Smooth muscle cell (in vitro differentiated cells): ENCODE measurements at regions not wholly inside any gene's neighbourhood (a gene's known extent, or its start where the extent isn't known, plus 50 kb on each side); places are given as distances from the start of the nearest gene placed in this dataset.

ENCODE experiments used
- DNase-seq: peaks from one replicate; lab custom pipeline; 2025; ENCODE audit not compliant: unreplicated experiment; lab: John Stamatoyannopoulos, UW
- H2AFZ ChIP-seq: fragments of 200-600 bp; sonication (generic); 2 replicates; pipeline ENCODE4 v1.6.0; 2016; ENCODE audit warnings: antibody characterized with exemption, low read depth, mild to moderate bottlenecking
- H3F3A ChIP-seq: fragments of 200-600 bp; sonication (generic); 2 replicates; pipeline ENCODE4 v1.6.0; 2017; ENCODE audit warnings: antibody characterized with exemption, low read depth
- H3K27ac ChIP-seq: fragments of 200-600 bp; sonication (generic); 2 replicates; pipeline ENCODE4 v1.5.1; 2016; ENCODE audit warnings: low read depth, mild to moderate bottlenecking
- H3K27me3 ChIP-seq: fragments of 200-600 bp; sonication (generic); 2 replicates; pipeline ENCODE4 v1.6.1; 2016; ENCODE audit warnings: low read depth, mild to moderate bottlenecking
- H3K36me3 ChIP-seq: fragments of 200-600 bp; sonication (generic); 2 replicates; pipeline ENCODE4 v1.5.1; 2016; ENCODE audit warnings: low read depth
- H3K4me1 ChIP-seq: fragments of 200-600 bp; sonication (generic); 2 replicates; pipeline ENCODE4 v1.5.1; 2016; ENCODE audit warnings: low read depth
- H3K4me2 ChIP-seq: fragments of 200-600 bp; sonication (generic); 2 replicates; pipeline ENCODE4 v1.6.0; 2016; ENCODE audit warnings: mild to moderate bottlenecking
- H3K4me3 ChIP-seq: fragments of 200-600 bp; sonication (generic); 2 replicates; pipeline ENCODE4 v1.5.1; 2016; ENCODE audit warnings: mild to moderate bottlenecking
- H3K79me2 ChIP-seq: fragments of 200-600 bp; sonication (generic); 2 replicates; pipeline ENCODE4 v1.6.0; 2016; ENCODE audit warnings: low read depth, mild to moderate bottlenecking
- H3K9ac ChIP-seq: fragments of 200-600 bp; sonication (generic); 2 replicates; pipeline ENCODE4 v1.6.0; 2016; ENCODE audit warnings: low read depth
- H3K9me3 ChIP-seq: fragments of 200-600 bp; sonication (generic); replicated peaks from 2 replicates; pipeline ENCODE4 v1.5.1; 2016; ENCODE audit warnings: low read depth
- H4K20me1 ChIP-seq: fragments of 200-600 bp; sonication (generic); 2 replicates; pipeline ENCODE4 v1.6.0; 2016; ENCODE audit warnings: low read depth
- CTCF ChIP-seq: fragments of 200-600 bp; sonication (generic); IDR thresholded peaks from 2 replicates; pipeline ENCODE4 v1.5.1; 2017; ENCODE audit warnings: borderline replicate concordance, mild to moderate bottlenecking, antibody characterized with exemption; ENCODE audit not compliant: insufficient read depth, poor library complexity, severe bottlenecking
- WGBS: methylation state at CpG from one replicate; pipeline ENCODE4 v1.1.7; 2016; ENCODE audit warnings: low lambda C conversion rate; 5-methylcytosine and 5-hydroxymethylcytosine counted together

GRCh38 chr18:23336101-23336500, 117.0 kb upstream of the RIOK3 start:
- Histone ChIP-seq H3K4me3 (no peak overlapping the region), H3F3A (no peaks in the 10 kb centered on the region), H3K27ac (peak overlapping the region; percentile 42), H3K9me3 (no peaks in the 10 kb centered on the region), H2AFZ (no peak overlapping the region), H3K36me3 (no peaks in the 10 kb centered on the region), H3K79me2 (no peaks in the 10 kb centered on the region), H3K27me3 (no peaks in the 10 kb centered on the region), H4K20me1 (no peaks in the 10 kb centered on the region), H3K4me2 (peak overlapping the region; percentile 10), H3K4me1 (no peaks in the 10 kb centered on the region), H3K9ac (no peak overlapping the region)
- TF ChIP-seq CTCF: no peak
- 47% methylated on average over 6 of the region's 6 CpGs for WGBS
- DNase-seq: no peak

- Histone ChIP-seq H3K27ac (peak overlapping the region; percentile 42), H3K9ac (peak overlapping the region; percentile 58), H3K36me3 (no peaks in the 10 kb centered on the region), H3K4me2 (no peak overlapping the region), H3F3A (no peaks in the 10 kb centered on the region), H3K9me3 (no peaks in the 10 kb centered on the region), H3K4me1 (peaks cover 3% of the 10 kb centered on the region), H3K79me2 (no peaks in the 10 kb centered on the region), H3K27me3 (no peaks in the 10 kb centered on the region), H3K4me3 (no peak overlapping the region), H4K20me1 (no peaks in the 10 kb centered on the region), H2AFZ (no peak overlapping the region)
- DNase-seq: no peak
- no peak for TF ChIP-seq CTCF
- 81% methylated on average over 3 of the region's 3 CpGs for WGBS
These were observed 115.3 kb upstream of the RIOK3 start for GRCh38 chr18:23337599-23338444.

- H3K27ac ChIP-seq: no peak overlapping the region
- peaks cover 3% of the 10 kb centered on the region for H3K4me1 ChIP-seq
- H2AFZ ChIP-seq: no peak overlapping the region
- H3K27me3 ChIP-seq: no peaks in the 10 kb centered on the region
- DNase-seq: no peak
- 75% methylated on average over 9 of the region's 9 CpGs for WGBS
- H3K4me2 ChIP-seq: no peak overlapping the region
- TF ChIP-seq CTCF: no peak
- no peaks in the 10 kb centered on the region for H3K79me2 ChIP-seq
- H3K9me3 ChIP-seq: no peaks in the 10 kb centered on the region
- no peaks in the 10 kb centered on the region for H3K36me3 ChIP-seq
- no peaks in the 10 kb centered on the region for H4K20me1 ChIP-seq
- H3F3A ChIP-seq: no peaks in the 10 kb centered on the region
- H3K4me3 ChIP-seq: no peak overlapping the region
- H3K9ac ChIP-seq: no peak overlapping the region
These were observed 112.4 kb upstream of the RIOK3 start for GRCh38 chr18:23340661-23341060.

- H3K4me1 ChIP-seq: peaks cover 3% of the 10 kb centered on the region
- H3K9me3 ChIP-seq: no peaks in the 10 kb centered on the region
- H4K20me1 ChIP-seq: no peaks in the 10 kb centered on the region
- H3K36me3 ChIP-seq: no peaks in the 10 kb centered on the region
- 61% methylated on average over 9 of the region's 9 CpGs for WGBS
- no peak for DNase-seq
- no peaks in the 10 kb centered on the region for H3K27me3 ChIP-seq
- no peaks in the 10 kb centered on the region for H3K79me2 ChIP-seq
- H2AFZ ChIP-seq: no peak overlapping the region
- no peak overlapping the region for H3K9ac ChIP-seq
- H3K4me2 ChIP-seq: no peak overlapping the region
- H3F3A ChIP-seq: no peaks in the 10 kb centered on the region
- H3K4me3 ChIP-seq: no peak overlapping the region
- no peak for TF ChIP-seq CTCF
- H3K27ac ChIP-seq: no peak overlapping the region
These were observed 111.7 kb upstream of the RIOK3 start for GRCh38 chr18:23341383-23341782.
